Ectodermal cell (in vitro differentiated cells): ENCODE measurements at regions not wholly inside any gene's neighbourhood (a gene's known extent, or its start where the extent isn't known, plus 50 kb on each side); places are given as distances from the start of the nearest gene placed in this dataset.

Experiments used
- H3K27ac ChIP-seq: 2 replicates; pipeline ENCODE4 v1.7.0; 2013; ENCODE audit warnings: mild to moderate bottlenecking, low read depth, low read length; ENCODE audit not compliant: insufficient read depth, poor library complexity, severe bottlenecking
- H3K27me3 ChIP-seq: 2 replicates; pipeline ENCODE4 v1.7.0; 2013; ENCODE audit warnings: mild to moderate bottlenecking, low read length; ENCODE audit not compliant: insufficient read depth, control insufficient read depth, poor library complexity, severe bottlenecking
- H3K36me3 ChIP-seq: one replicate; pipeline ENCODE4 v1.7.0; 2013; ENCODE audit warnings: low read length; ENCODE audit not compliant: control insufficient read depth, insufficient read depth
- H3K4me1 ChIP-seq: one replicate; pipeline ENCODE4 v1.7.0; 2013; ENCODE audit warnings: low read length; ENCODE audit not compliant: control insufficient read depth, insufficient read depth
- H3K4me3 ChIP-seq: 2 replicates; pipeline ENCODE4 v1.7.0; 2013; ENCODE audit warnings: low read depth, low read length, control low read depth; ENCODE audit not compliant: insufficient read depth
- H3K9me3 ChIP-seq: 2 replicates; pipeline ENCODE4 v1.7.0; 2013; ENCODE audit warnings: mild to moderate bottlenecking, low read length, moderate library complexity; ENCODE audit not compliant: control insufficient read depth
- WGBS, 2 experiments: methylation state at CpG; one replicate each; pipeline ENCODE4 v1.1.7; 2013; ENCODE audit warnings: missing lambda C conversion rate in 2 of 2; 5-methylcytosine and 5-hydroxymethylcytosine counted together

DNA sequence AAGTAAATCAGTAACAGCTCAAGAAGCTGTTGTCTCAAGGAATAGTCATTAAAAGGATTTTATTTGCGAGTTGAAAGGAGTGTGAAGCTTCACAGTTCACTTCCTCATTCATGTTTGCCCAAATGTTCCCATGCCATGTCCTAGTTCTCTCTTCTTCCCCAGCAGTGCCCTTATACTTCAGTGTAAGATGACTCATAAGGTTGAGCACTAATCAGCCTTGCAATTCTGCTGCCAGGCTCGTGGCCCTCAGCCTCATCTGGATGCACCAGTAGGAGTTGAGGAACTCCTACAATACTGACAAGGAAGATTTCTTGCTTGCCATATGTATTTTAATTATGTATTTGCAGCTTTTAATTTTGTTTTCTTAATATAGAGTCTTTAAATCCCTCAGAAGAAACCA is 1980.4 kb downstream of the SUCLG1 start:
- Histone ChIP-seq H3K4me3 (no peak overlapping the region), H3K9me3 (no peaks in the 10 kb centered on the region), H3K27ac (no peak overlapping the region), H3K36me3 (no peaks in the 10 kb centered on the region), H3K27me3 (no peaks in the 10 kb centered on the region), H3K4me1 (no peaks in the 10 kb centered on the region)
- 88 to 93% methylated on average over 2 of the region's 2 CpGs for WGBS, 2 experiments

DNA sequence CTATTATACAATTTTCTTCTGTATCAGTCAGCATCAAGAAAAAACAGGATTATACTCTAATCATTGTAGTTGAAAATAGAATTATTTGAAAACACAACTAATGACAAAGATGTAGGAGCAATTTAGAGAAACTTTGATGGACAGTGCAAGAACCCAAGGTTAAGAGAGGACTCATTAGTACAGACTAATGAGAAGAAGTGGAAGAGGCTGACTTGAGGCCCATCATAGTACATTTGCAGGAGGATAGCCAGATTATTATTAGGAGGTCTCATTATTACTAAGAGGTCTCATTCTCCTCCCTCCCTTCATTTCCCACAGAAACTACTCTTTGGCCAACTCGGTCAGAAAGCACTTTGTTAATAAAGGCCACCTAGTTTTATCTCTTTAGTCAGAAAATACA is 1983.0 kb downstream of the SUCLG1 start:
- no peaks in the 10 kb centered on the region for H3K36me3 ChIP-seq
- H3K27ac ChIP-seq: no peak overlapping the region
- no peak overlapping the region for H3K4me3 ChIP-seq
- no peaks in the 10 kb centered on the region for H3K27me3 ChIP-seq
- H3K4me1 ChIP-seq: no peaks in the 10 kb centered on the region
- WGBS, 2 experiments: 86 to 100% methylated on average over 1 of the region's 1 CpG
- no peaks in the 10 kb centered on the region for H3K9me3 ChIP-seq

DNA sequence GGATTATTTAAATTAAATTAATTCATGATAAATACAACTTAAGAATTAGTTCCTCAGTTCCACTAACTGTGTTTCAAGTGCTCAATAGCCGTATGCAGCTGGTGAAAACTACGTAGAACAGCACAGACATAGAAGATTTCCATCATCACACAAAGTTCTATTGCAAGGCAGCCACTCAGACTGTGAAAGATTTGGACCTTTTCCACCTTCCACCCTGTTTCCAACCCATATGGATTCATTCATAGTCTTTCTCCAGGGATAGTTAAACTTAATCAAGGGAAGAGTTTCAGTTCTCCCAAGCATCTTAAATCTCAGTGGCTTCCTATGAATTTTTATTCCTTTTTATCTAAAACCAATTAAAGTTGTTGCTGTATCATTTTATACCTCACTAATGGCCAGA is 2030.8 kb downstream of the SUCLG1 start:
- no peak overlapping the region for H3K4me3 ChIP-seq
- no peaks in the 10 kb centered on the region for H3K27me3 ChIP-seq
- H3K4me1 ChIP-seq: no peaks in the 10 kb centered on the region
- no peaks in the 10 kb centered on the region for H3K9me3 ChIP-seq
- H3K36me3 ChIP-seq: no peaks in the 10 kb centered on the region
- 96 to 97% methylated on average over 2 of the region's 2 CpGs for WGBS, 2 experiments
- H3K27ac ChIP-seq: no peak overlapping the region

DNA sequence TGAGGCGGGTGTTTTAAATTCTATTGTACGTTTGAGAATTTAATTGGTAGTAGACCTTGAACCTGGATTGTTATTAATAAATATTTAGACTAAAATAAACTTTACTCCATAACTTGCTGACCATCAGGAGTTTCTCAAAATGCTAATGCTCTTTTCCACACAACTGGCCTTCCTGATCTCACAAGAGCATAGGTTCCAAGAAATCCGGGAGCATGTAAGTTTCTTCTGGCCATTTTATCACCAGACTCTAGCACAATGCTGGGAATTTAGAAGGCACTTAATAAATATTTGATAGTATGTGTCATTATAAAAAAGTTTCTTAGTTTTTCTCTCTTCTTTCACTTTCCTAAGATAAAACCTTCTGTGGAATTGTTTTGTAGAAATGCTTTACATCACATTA is 2047.1 kb downstream of the SUCLG1 start:
- Histone ChIP-seq H3K4me1 (no peaks in the 10 kb centered on the region), H3K9me3 (no peaks in the 10 kb centered on the region), H3K27me3 (no peaks in the 10 kb centered on the region), H3K27ac (no peak overlapping the region), H3K4me3 (no peak overlapping the region), H3K36me3 (no peaks in the 10 kb centered on the region)
- 93 to 100% methylated on average over 1 of the region's 3 CpGs for WGBS, 2 experiments

DNA sequence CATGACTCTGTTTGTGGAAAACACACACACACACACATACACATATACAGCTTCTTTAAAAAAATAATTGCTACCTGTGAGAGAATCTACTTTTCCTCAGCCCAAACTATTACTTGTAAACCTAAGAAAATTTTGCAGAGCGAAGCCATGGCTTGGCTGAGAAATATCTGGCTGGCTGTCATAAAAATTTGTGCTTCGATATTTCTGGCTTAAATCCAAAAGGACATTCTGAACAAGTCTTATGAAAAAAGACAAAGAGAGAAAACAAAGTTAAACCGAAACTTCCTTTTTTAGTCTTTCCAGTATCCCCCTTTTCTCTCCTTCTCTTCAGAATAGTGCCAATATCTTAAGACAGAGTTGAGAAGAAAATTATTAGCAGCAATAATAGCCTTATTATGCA is 2048.0 kb downstream of the SUCLG1 start:
- 89 to 94% methylated on average over 2 to 3 of the region's 3 CpGs for WGBS, 2 experiments
- H3K27me3 ChIP-seq: no peaks in the 10 kb centered on the region

DNA sequence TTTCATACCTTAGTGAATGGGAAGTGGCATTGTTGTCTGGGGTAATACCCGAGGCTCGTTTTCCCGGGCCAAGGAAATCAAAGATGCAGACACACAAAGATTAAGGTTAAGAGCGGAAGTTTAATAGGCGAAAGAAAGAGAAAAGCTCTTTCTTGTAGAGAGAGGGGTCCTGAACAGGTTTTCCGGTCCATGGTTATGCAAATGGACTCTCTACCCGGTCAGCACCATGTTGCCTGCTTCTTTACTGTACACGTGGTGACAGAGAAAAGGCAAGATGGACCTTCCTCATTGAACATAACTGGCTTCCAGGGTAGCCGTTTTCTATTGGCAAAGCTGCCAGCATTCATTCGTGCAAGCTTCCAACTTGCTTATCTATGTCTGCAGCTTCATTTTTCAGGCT is 2063.5 kb downstream of the SUCLG1 start:
- Histone ChIP-seq H3K27me3 (no peaks in the 10 kb centered on the region), H3K4me3 (no peak overlapping the region), H3K9me3 (no peaks in the 10 kb centered on the region), H3K36me3 (no peaks in the 10 kb centered on the region), H3K4me1 (no peaks in the 10 kb centered on the region), H3K27ac (no peak overlapping the region)
- WGBS, 2 experiments: 79 to 83% methylated on average over 10 of the region's 10 CpGs

More for the DNA sequence above, 2048.0 kb downstream of the SUCLG1 start:
- no peaks in the 10 kb centered on the region for H3K9me3 ChIP-seq
- H3K36me3 ChIP-seq: no peaks in the 10 kb centered on the region
- no peak overlapping the region for H3K4me3 ChIP-seq
- no peaks in the 10 kb centered on the region for H3K4me1 ChIP-seq
- H3K27ac ChIP-seq: no peak overlapping the region

DNA sequence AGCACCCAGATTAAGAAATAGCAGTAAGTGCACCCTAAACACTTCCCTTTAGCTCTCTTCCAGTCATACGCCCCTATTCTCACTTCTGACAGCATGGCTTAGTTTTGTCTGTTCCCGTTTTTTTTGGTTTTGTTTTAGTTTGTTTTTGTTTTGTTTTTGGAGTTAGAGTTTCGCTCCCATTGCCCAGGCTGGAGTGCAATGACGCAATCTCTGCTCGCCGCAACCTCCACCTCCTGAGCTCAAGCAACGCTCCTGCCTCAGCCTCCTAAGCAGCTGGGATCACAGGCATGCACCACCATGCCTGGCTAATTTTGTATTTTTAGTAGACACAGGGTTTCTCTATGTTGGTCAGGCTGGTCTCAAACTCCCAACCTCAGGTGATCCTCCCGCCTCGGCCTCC is 2067.7 kb downstream of the SUCLG1 start:
- Histone ChIP-seq H3K4me1 (no peaks in the 10 kb centered on the region), H3K4me3 (no peak overlapping the region), H3K36me3 (no peaks in the 10 kb centered on the region), H3K9me3 (no peaks in the 10 kb centered on the region), H3K27ac (no peak overlapping the region), H3K27me3 (no peaks in the 10 kb centered on the region)
- WGBS, 2 experiments: 93 to 97% methylated on average over 9 of the region's 9 CpGs

DNA sequence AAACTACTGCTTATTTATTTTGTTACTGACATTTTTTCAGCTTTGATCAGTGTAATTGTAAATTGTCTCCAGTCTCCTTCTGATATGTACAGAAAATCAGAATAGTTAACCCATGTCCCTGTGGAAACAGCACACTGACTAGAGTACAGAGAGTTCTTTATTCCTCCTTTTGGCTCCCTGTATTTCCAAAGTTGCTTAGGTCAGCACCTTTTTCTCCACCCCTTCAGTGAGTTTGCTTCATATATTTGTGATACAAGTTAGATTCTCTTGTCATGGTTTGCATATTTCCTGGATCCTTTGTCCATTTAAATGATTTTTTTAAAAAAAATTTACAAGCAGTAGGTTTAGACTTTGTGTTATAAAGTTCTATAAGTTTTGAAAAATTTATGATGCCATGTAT is 2051.1 kb upstream of the LRRTM1 start:
- H3K27ac ChIP-seq: no peak overlapping the region
- no peaks in the 10 kb centered on the region for H3K9me3 ChIP-seq
- no peaks in the 10 kb centered on the region for H3K27me3 ChIP-seq
- no peak overlapping the region for H3K4me3 ChIP-seq
- H3K36me3 ChIP-seq: no peaks in the 10 kb centered on the region
- H3K4me1 ChIP-seq: no peaks in the 10 kb centered on the region

DNA sequence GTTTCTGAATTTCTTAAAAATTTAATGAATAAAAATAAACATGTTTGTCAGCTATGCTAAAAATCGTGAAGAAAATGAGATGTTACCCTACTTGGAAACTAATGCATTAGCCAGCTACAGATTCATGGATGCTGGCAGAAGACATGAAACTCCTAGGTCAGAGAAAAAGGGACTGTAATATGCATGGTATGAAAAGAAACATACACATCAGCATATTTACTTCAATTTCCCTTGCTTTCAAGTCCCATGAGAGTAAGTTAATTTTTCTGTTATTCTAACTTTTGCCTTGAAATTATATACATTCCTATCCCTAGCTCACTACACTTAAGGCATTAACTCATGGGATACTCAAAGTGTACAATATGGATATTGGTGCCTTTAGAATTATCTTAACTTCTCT is 2041.4 kb upstream of the LRRTM1 start:
- 75 to 100% methylated on average over 1 of the region's 1 CpG for WGBS, 2 experiments
- H3K27ac ChIP-seq: no peak overlapping the region
- H3K27me3 ChIP-seq: no peaks in the 10 kb centered on the region
- no peaks in the 10 kb centered on the region for H3K36me3 ChIP-seq
- H3K9me3 ChIP-seq: no peaks in the 10 kb centered on the region
- no peaks in the 10 kb centered on the region for H3K4me1 ChIP-seq
- no peak overlapping the region for H3K4me3 ChIP-seq

DNA sequence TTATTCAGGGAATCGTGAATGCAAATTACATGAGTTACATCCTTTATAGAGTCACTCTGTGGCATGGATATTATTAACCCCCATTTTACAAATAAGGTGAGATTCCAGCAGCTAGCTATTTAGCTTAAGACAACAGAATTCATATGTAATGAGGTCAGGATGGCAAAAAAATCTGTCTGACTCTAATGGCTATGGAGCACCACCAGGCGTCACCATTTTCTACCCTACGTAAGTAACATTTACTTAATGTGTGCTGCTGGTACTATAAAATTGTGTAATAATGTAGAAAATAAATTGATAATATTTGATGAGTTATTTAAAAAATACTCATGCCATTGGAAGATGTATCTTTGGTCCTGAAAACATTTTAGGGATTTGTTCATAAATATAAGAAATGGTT is 2040.1 kb upstream of the LRRTM1 start:
- Histone ChIP-seq H3K27ac (no peak overlapping the region), H3K36me3 (no peaks in the 10 kb centered on the region), H3K9me3 (no peaks in the 10 kb centered on the region), H3K4me1 (no peaks in the 10 kb centered on the region), H3K4me3 (no peak overlapping the region), H3K27me3 (no peaks in the 10 kb centered on the region)
- 86% methylated on average over 3 of the region's 3 CpGs; no CpG with 5 or more reads in 1 of the 2 experiments for WGBS, 2 experiments

DNA sequence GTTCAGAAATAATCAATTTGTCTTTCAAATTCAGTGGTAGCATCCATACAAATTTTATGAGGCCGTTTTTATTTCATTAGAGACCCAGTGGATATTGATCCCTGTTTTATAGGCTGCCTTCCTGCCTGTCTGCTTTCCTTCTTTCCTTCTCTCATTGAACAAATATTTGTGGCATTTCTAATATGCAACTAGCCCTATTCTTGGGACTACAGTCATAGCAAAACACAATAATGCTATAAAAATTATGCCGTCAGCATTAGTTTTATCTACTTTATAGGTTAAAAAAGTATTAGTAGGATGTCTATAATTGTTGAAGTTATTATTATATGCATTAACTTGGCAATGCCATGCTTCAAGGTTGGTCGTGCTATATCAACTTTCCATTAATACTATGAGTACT is 2037.8 kb upstream of the LRRTM1 start:
- Histone ChIP-seq H3K4me3 (no peak overlapping the region), H3K27me3 (no peaks in the 10 kb centered on the region), H3K36me3 (no peaks in the 10 kb centered on the region), H3K27ac (no peak overlapping the region), H3K9me3 (no peaks in the 10 kb centered on the region), H3K4me1 (no peaks in the 10 kb centered on the region)
- 80 to 93% methylated on average over 1 to 2 of the region's 3 CpGs for WGBS, 2 experiments
